ENCODE measurements at regions not wholly inside any gene's neighbourhood (a gene's known extent, or its start where the extent isn't known, plus 50 kb on each side); places are given as distances from the start of the nearest gene placed in this dataset.

DNA sequence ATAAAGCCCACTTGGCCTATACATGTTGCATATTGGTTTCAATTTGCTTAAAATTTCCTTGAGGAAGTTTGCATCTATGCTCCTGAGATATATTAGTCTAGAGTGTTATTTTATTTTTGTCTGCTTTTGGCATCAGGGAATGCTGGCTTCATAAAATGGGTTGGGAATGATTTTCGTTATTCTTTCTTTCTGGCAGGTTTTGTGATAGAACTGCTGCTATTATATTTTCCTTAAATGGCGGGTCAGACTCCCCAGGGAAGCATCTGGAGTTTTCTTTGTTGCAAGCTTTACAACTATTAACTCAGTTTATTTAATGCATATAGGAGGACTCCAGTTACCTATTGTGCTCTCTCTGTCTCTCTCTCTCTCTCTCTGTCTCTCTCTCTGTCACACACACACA is 82.0 kb upstream of the WDR17 start:
- TF ChIP-seq, protein P1, sequence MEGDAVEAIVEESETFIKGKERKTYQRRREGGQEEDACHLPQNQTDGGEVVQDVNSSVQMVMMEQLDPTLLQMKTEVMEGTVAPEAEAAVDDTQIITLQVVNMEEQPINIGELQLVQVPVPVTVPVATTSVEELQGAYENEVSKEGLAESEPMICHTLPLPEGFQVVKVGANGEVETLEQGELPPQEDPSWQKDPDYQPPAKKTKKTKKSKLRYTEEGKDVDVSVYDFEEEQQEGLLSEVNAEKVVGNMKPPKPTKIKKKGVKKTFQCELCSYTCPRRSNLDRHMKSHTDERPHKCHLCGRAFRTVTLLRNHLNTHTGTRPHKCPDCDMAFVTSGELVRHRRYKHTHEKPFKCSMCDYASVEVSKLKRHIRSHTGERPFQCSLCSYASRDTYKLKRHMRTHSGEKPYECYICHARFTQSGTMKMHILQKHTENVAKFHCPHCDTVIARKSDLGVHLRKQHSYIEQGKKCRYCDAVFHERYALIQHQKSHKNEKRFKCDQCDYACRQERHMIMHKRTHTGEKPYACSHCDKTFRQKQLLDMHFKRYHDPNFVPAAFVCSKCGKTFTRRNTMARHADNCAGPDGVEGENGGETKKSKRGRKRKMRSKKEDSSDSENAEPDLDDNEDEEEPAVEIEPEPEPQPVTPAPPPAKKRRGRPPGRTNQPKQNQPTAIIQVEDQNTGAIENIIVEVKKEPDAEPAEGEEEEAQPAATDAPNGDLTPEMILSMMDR (IDR thresholded peaks at IDR 0.05; ENCODE audit: insufficient read depth, low read length): no peak
- H3K4me3 ChIP-seq (ENCODE audit: low read depth, low read length): no peak overlapping the region
- no peak for DNase-seq (ENCODE audit: low read depth)

GRCh38 chr4:175986668-175987067 is 79.0 kb upstream of the WDR17 start:
- TF ChIP-seq, protein P1 (IDR thresholded peaks at IDR 0.05; ENCODE audit: insufficient read depth, low read length): no peak
- no peak overlapping the region for H3K4me3 ChIP-seq (ENCODE audit: low read depth, low read length)
- DNase-seq (ENCODE audit: low read depth): no peak

DNA sequence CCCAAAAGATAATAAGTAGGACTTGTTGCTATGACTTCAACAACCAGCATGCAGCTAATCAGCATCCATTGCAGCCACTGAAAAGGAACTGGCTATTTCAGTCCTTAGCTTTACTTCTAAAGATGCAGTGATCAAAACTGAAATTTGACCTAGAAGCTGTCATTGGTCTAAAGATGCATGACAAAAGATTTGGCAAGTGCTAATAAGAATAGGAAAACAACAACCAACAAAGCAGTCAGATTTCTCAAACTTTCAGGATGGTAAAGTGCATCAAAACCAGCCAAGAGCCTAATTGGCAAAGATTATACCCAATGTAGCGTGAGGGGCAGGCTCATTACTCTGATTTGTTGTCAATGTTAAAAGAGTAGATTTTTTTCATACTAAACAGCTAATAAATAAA is 77.1 kb upstream of the WDR17 start:
- H3K4me3 ChIP-seq (ENCODE audit: low read depth, low read length): no peak overlapping the region
- TF ChIP-seq, protein P1 (IDR thresholded peaks at IDR 0.05; ENCODE audit: insufficient read depth, low read length): no peak
- no peak for DNase-seq (ENCODE audit: low read depth)

GRCh38 chr4:175996206-175996605 is 69.4 kb upstream of the WDR17 start:
- DNase-seq (ENCODE audit: low read depth): no peak
- no peak overlapping the region for H3K4me3 ChIP-seq (ENCODE audit: low read depth, low read length)
- TF ChIP-seq, protein P1 (IDR thresholded peaks at IDR 0.05; ENCODE audit: insufficient read depth, low read length): no peak

DNA sequence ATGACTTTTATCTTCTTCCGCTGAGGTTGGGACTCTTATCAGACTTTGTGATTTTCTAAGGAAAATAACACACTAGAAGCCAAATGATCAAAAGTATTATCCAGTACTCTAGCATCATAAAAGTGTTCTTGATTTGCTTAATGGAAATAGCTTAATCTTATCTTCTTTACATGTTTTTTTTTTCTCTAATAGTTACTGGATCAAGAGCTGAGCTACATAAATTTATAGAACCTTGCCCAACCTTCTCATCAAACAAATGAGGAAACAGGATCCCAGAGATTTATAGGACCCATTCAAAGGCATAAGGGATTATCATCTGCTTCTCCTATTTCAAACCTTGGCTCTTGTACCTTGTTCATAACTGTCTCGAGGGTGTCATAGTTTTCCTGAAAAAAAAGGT is 68.3 kb upstream of the WDR17 start:
- DNase-seq (ENCODE audit: low read depth): no peak
- TF ChIP-seq, protein P1 (IDR thresholded peaks at IDR 0.05; ENCODE audit: insufficient read depth, low read length): no peak

DNA sequence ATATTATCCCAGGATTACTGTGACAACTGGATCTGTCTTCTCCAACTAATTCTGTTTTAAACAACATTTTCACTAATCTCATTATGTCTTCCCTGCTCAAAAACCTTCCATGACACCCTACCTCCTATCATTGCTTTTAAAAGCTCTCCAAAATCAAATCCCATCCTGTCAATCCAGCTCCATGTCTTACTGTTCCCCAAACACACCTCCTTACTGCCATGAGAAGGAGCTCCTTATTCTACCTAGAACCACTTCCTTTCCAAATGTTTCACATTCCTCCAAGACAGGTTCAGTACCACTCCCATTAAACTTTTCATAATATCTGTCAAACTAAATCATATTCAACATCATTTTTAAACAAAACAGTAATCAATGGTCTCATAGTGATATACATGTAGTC is 66.9 kb upstream of the WDR17 start:
- no peak for DNase-seq (ENCODE audit: low read depth)
- TF ChIP-seq, protein P1 (IDR thresholded peaks at IDR 0.05; ENCODE audit: insufficient read depth, low read length): no peak
- H3K4me3 ChIP-seq (ENCODE audit: low read depth, low read length): no peak overlapping the region

More for the DNA sequence above, 68.3 kb upstream of the WDR17 start:
- no peak overlapping the region for H3K4me3 ChIP-seq (ENCODE audit: low read depth, low read length)

GRCh38 chr4:175999944-176000343 is 65.7 kb upstream of the WDR17 start:
- TF ChIP-seq, protein P1 (IDR thresholded peaks at IDR 0.05; ENCODE audit: insufficient read depth, low read length): no peak
- no peak overlapping the region for H3K4me3 ChIP-seq (ENCODE audit: low read depth, low read length)
- no peak for DNase-seq (ENCODE audit: low read depth)
